ENCODE measurements at regions not wholly inside any gene's neighbourhood (a gene's known extent, or its start where the extent isn't known, plus 50 kb on each side); places are given as distances from the start of the nearest gene placed in this dataset.

DNA sequence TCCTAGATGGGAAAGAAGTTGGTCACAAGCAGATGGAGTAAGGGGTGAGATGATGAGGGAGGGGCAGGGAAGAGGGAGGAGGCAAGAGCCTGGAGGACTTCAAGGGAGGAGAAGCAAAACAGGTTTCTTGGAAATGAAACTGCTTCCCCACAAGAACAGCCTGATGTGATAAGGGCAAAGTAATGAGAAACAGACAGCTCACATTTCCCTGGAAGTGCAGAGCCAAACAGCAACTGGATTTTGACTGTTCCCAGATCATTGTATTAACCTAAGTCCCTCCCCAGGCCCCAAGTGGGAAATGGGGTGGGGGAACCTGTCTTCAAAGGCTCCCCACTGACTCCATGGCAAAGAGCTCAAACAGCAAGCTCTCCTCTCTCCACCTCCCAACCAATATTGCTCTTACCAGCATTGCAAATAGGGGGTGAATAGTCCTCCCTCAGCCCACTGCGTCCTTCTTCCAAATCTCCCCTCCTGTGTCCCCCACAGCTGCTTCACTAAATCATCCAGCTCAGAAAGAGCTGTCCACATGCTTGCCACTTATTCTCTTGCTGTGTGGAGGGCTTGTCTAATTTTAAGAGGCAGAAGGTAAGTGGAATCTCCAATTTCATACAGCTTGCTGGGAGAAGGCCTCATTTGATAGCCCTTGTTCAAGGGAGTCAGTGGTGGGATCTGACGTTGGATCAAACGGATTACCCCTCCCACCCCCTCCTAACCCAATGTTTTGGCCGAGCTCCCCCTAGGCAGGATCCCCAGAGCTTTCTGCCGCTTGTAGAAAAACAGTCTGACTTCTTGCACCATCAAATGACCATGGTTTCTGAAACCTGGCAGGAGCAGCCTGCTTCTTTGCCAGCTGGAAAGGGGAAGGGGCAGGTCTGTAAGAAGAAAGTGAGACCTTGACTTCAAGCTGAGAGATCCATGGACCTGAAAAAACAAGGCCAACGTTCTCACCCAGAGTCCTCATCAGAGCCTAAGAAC is 56.3 kb upstream of the SMIM36 start:
- Histone ChIP-seq H3K9me3 (no peaks in the 10 kb centered on the region), H3K36me3 (ENCODE audit: low read depth, missing control alignments) (no peaks in the 10 kb centered on the region), H3K4me1 (peaks cover 10% of the 10 kb centered on the region), H3K27me3 (no peaks in the 10 kb centered on the region), H3K27ac (no peak overlapping the region), H3K4me3 (no peak overlapping the region)
- intact Hi-C loops (cut with DNase I; ENCODE audit: low total_unique reads): no loop called here
- WGBS, 2 donors: 32 to 46% methylated on average over 6 of the region's 6 CpGs
- peak; percentile 46 for DNase-seq
- TF ChIP-seq CTCF (IDR thresholded peaks at IDR 0.05): no peak
- no peak for TF ChIP-seq POLR2A (IDR thresholded peaks at IDR 0.05)

- no peak overlapping the region for H3K4me3 ChIP-seq
- no peak overlapping the region for H3K27ac ChIP-seq
- peak; percentile 30 for DNase-seq
- no peaks in the 10 kb centered on the region for H3K27me3 ChIP-seq
- H3K36me3 ChIP-seq (ENCODE audit: low read depth, missing control alignments): no peaks in the 10 kb centered on the region
- 32 to 36% methylated on average over 2 of the region's 2 CpGs for WGBS, 2 donors
- TF ChIP-seq POLR2A (IDR thresholded peaks at IDR 0.05) (no peak), CTCF (IDR thresholded peaks at IDR 0.05) (no peak)
- no peaks in the 10 kb centered on the region for H3K9me3 ChIP-seq
- H3K4me1 ChIP-seq: peaks cover 10% of the 10 kb centered on the region
- intact Hi-C loops (cut with DNase I; ENCODE audit: low total_unique reads): no loop called here
These were observed 52.8 kb upstream of the SMIM36 start for GRCh38 chr17:55564081-55564480.

DNA sequence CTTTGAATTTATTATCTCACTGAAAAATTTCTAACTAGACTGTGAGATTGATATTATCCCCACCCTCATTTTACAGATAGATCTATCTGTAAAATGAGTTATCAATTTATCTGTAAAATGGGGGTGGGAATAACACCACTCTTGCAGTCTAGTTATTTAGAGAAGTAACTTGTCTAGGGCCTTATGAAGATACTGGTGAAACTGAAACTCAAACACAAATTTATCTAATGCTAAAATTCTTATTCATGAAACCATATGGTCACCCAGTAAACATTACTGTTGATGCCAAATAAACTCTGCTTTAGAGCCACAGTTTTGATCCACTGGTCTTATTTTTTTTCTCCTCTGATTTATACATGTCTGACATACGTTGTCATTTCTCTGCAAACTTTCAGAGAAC is 52.1 kb upstream of the SMIM36 start:
- peaks cover 10% of the 10 kb centered on the region for H3K4me1 ChIP-seq
- WGBS, 2 donors: 74 to 83% methylated on average over 1 of the region's 1 CpG
- H3K9me3 ChIP-seq: no peaks in the 10 kb centered on the region
- TF ChIP-seq POLR2A (IDR thresholded peaks at IDR 0.05) (no peak), CTCF (IDR thresholded peaks at IDR 0.05) (no peak)
- H3K27me3 ChIP-seq: no peaks in the 10 kb centered on the region
- intact Hi-C loops (cut with DNase I; ENCODE audit: low total_unique reads): no loop called here
- no peak overlapping the region for H3K27ac ChIP-seq
- no peak for DNase-seq
- no peak overlapping the region for H3K4me3 ChIP-seq
- no peaks in the 10 kb centered on the region for H3K36me3 ChIP-seq (ENCODE audit: low read depth, missing control alignments)

DNA sequence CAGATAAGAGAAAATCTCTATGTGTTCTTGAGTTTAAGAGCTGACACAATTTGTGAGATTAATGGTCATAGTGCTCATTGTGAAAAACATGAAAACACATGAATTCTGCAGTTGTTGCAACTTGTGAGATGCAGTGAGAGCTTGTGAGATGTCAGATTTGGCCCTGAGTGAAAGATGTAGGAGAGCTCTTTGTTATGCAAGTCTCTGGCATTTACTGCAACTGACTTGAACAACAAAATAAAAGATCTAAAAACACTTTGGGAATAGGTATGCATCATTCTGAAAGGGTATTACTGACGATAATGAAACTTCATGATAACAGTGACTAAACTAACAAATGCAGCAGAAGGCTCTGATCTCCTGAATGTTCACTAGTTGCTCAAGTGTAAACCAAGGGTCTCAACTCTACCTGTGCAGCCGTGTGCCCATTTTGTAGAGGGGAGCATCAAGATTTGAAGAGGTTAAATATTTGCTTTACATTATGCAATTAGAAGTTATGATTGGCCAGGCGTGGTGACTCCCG is 50.8 kb upstream of the SMIM36 start:
- intact Hi-C loops (cut with DNase I; ENCODE audit: low total_unique reads): no loop called here
- Histone ChIP-seq H3K36me3 (ENCODE audit: low read depth, missing control alignments) (no peaks in the 10 kb centered on the region), H3K4me1 (peaks cover 3% of the 10 kb centered on the region), H3K27me3 (no peaks in the 10 kb centered on the region), H3K27ac (no peak overlapping the region), H3K9me3 (no peaks in the 10 kb centered on the region), H3K4me3 (no peak overlapping the region)
- DNase-seq: no peak
- TF ChIP-seq POLR2A (IDR thresholded peaks at IDR 0.05): no peak
- TF ChIP-seq CTCF (IDR thresholded peaks at IDR 0.05): no peak
- WGBS, 2 donors: 79 to 90% methylated on average over 4 of the region's 4 CpGs
